GM12878 (cell line): ENCODE measurements at regions not wholly inside any gene's neighbourhood (a gene's known extent, or its start where the extent isn't known, plus 50 kb on each side); places are given as distances from the start of the nearest gene placed in this dataset.

ENCODE experiments used
- ATAC-seq: fragments of 200-7000 bp; cut with Tn5 transposase; 3 replicates; pipeline ENCODE4 v1.9.1; 2020; ENCODE audit warnings: mild to moderate bottlenecking, moderate library complexity
- BruUV-seq: library from RNA; stranded (reverse); fragments of 400-500 nt; replicated peaks from 2 replicates; lab custom pipeline; 2021; lab: Mats Ljungman, UMichigan
- CTCF ChIA-PET: fragments of 300-600 bp; sonication (Branson Sonifier 250); formaldehyde crosslinking; extraction: SDS; loops from one replicate; lab custom pipeline; 2021; ENCODE audit warnings: inconsistent platforms; lab: Yijun Ruan, JAX
- POLR2A ChIA-PET: fragments of 350-600 bp; formaldehyde crosslinking; extraction: SDS; loops from one replicate; lab custom pipeline; 2021; ENCODE audit warnings: inconsistent platforms; lab: Charles Lee
- RAD21 ChIA-PET: fragments of 300-600 bp; sonication (Branson Sonifier 250); formaldehyde crosslinking; loops from one replicate; lab custom pipeline; 2023; ENCODE audit warnings: antibody characterized with exemption; ENCODE audit not compliant: unreplicated experiment; lab: Charles Lee
- SMC1A ChIA-PET: fragments of 300-600 bp; sonication (Branson Sonifier 250); formaldehyde crosslinking; loops from one replicate; lab custom pipeline; 2023; ENCODE audit not compliant: unreplicated experiment, uncharacterized antibody; lab: Charles Lee
- DNase-seq: peaks from one replicate; pipeline ENCODE4 v3.0.0-alpha.2; 2011; ENCODE audit warnings: low read depth, low spot score
- FAIRE-seq: peaks from 3 replicates; lab custom pipeline; 2011; peaks lifted over from hg19 to GRCh38; lab: Jason Lieb, UNC
- H2AFZ ChIP-seq: 2 replicates; pipeline ENCODE4 v1.6.0; 2011; ENCODE audit warnings: low read depth, low read length, control low read depth; ENCODE audit not compliant: control insufficient read depth
- H3K27ac ChIP-seq: 2 replicates; pipeline ENCODE4 v1.5.1; 2011; ENCODE audit warnings: control low read depth; ENCODE audit not compliant: control insufficient read depth, insufficient read depth
- H3K27me3 ChIP-seq, 2 experiments: replicated peaks in 1 of 2; 2 replicates each; pipeline versions ENCODE4 v1.6.0 to v1.6.1; 2011; ENCODE audit warnings: low read length in 1 of 2; ENCODE audit not compliant: control insufficient read depth in 2 of 2, insufficient read depth in 2 of 2
- H3K36me3 ChIP-seq, 2 experiments: 2 replicates each; pipeline ENCODE4 v1.5.1; 2011; ENCODE audit warnings: low read length in 1 of 2; ENCODE audit not compliant: control insufficient read depth in 2 of 2, insufficient read depth in 2 of 2
- H3K4me1 ChIP-seq: 2 replicates; pipeline ENCODE4 v1.6.1; 2011; ENCODE audit warnings: mild to moderate bottlenecking, low read length, moderate library complexity, mixed read lengths; ENCODE audit not compliant: control insufficient read depth, insufficient read depth
- H3K4me2 ChIP-seq: 2 replicates; pipeline ENCODE4 v1.6.0; 2011; ENCODE audit warnings: control low read depth; ENCODE audit not compliant: control insufficient read depth, insufficient read depth
- H3K4me3 ChIP-seq: fragments of 200-600 bp; sonication (generic); 2 replicates; pipeline ENCODE4 v1.5.1; 2016
- H3K79me2 ChIP-seq: 2 replicates; pipeline ENCODE4 v1.6.0; 2011; ENCODE audit warnings: low read length; ENCODE audit not compliant: control insufficient read depth, insufficient read depth
- H3K9ac ChIP-seq: 2 replicates; pipeline ENCODE4 v1.8.0; 2011; ENCODE audit warnings: low read length, control low read depth, mixed read lengths; ENCODE audit not compliant: control insufficient read depth, insufficient read depth
- H3K9me3 ChIP-seq: replicated peaks from 3 replicates; pipeline ENCODE4 v1.5.1; 2011; ENCODE audit warnings: mild to moderate bottlenecking, low read length; ENCODE audit not compliant: control insufficient read depth, insufficient read depth
- H4K20me1 ChIP-seq: 2 replicates; pipeline ENCODE4 v1.6.0; 2011; ENCODE audit not compliant: control insufficient read depth, insufficient read depth
- BRCA1 ChIP-seq: IDR thresholded peaks from 2 replicates; pipeline ENCODE4 v1.6.1; 2011; ENCODE audit warnings: low read depth, low read length, improper control_type of control experiment
- HCFC1 ChIP-seq: fragments of 150-350 bp; IDR thresholded peaks from 2 replicates; pipeline ENCODE4 v1.6.1; 2014; ENCODE audit warnings: low read length
- MEF2A ChIP-seq: IDR thresholded peaks from 2 replicates; pipeline ENCODE4 v1.6.1; 2011; ENCODE audit warnings: low read depth, mild to moderate bottlenecking, low read length, moderate library complexity; ENCODE audit not compliant: insufficient read depth
- NR2C2 ChIP-seq: IDR thresholded peaks from 2 replicates; pipeline ENCODE4 v1.6.1; 2011; ENCODE audit warnings: borderline replicate concordance, low read depth; ENCODE audit not compliant: control insufficient read depth, insufficient read length
- POLR2A ChIP-seq: IDR thresholded peaks from 2 replicates; pipeline ENCODE4 v1.6.1; 2011; ENCODE audit warnings: low read depth, mild to moderate bottlenecking, low read length
- SMAD5 ChIP-seq: IDR thresholded peaks from 2 replicates; pipeline ENCODE4 v1.6.1; 2016; ENCODE audit warnings: antibody characterized with exemption, low read depth
- SMARCA5 ChIP-seq: fragments of 450-650 bp; IDR thresholded peaks from 2 replicates; pipeline ENCODE4 v1.6.1; 2017; ENCODE audit warnings: mild to moderate bottlenecking
- SUPT20H ChIP-seq: IDR thresholded peaks from 2 replicates; pipeline ENCODE4 v1.6.1; 2011; ENCODE audit warnings: low read depth, mild to moderate bottlenecking, low read length, moderate library complexity, borderline replicate concordance; ENCODE audit not compliant: control insufficient read depth
- YY1 ChIP-seq: IDR thresholded peaks from 2 replicates; pipeline ENCODE4 v1.6.1; 2011; ENCODE audit warnings: low read depth, mild to moderate bottlenecking, low read length
- ZNF217 ChIP-seq: fragments of 450-650 bp; IDR thresholded peaks from 2 replicates; pipeline ENCODE4 v1.6.1; 2017; ENCODE audit warnings: antibody characterized with exemption, mild to moderate bottlenecking
- WGBS: methylation state at CpG from one replicate; pipeline ENCODE4 v1.1.6; 2016; ENCODE audit warnings: low lambda C conversion rate; ENCODE audit not compliant: insufficient replicate concordance, insufficient coverage; ENCODE audit errors: missing lambda C conversion rate; 5-methylcytosine and 5-hydroxymethylcytosine counted together
- in situ Hi-C: fragments of 300-500 bp; cut with MboI; formaldehyde crosslinking; loops from 9 replicates; pipeline ENCODE4 v1.14.3; 2018; ENCODE audit warnings: mixed read lengths
- intact Hi-C: fragments of 100-400 bp; cut with micrococcal nuclease; formaldehyde crosslinking; loops from one replicate; pipeline ENCODE4 v1.14.2; 2022; ENCODE audit not compliant: unreplicated experiment
- TF ChIP-seq, protein P1 (sequence below): IDR thresholded peaks from 2 replicates; pipeline ENCODE4 v1.6.1; 2011; ENCODE audit warnings: borderline replicate concordance, low read depth, mild to moderate bottlenecking, moderate library complexity, low read length; ENCODE audit not compliant: insufficient read depth, poor library complexity, severe bottlenecking
- TF ChIP-seq, protein P2 (sequence below): fragments of 450-650 bp; IDR thresholded peaks from 2 replicates; pipeline ENCODE4 v1.6.1; 2017; ENCODE audit warnings: antibody characterized with exemption, mild to moderate bottlenecking, moderate library complexity
- TF ChIP-seq, protein P3 (sequence below): fragments of 150-350 bp; IDR thresholded peaks from 2 replicates; pipeline ENCODE4 v1.6.1; 2016; ENCODE audit warnings: low read depth, low read length
- TF ChIP-seq, protein P4 (sequence below), 3 experiments: IDR thresholded peaks in 2 of 3; conservative IDR thresholded peaks in 1 of 3; 2 replicates each; pipeline ENCODE4 v1.5.1; 2011; ENCODE audit warnings: low read depth in 3 of 3, low read length in 3 of 3, mild to moderate bottlenecking in 3 of 3, control low read depth in 2 of 3, moderate library complexity in 2 of 3, inconsistent platforms in 1 of 3, mixed read lengths in 1 of 3; ENCODE audit not compliant: control insufficient read depth in 2 of 3, insufficient read depth in 1 of 3; ENCODE audit errors: extremely low read depth in 1 of 3

DNA sequence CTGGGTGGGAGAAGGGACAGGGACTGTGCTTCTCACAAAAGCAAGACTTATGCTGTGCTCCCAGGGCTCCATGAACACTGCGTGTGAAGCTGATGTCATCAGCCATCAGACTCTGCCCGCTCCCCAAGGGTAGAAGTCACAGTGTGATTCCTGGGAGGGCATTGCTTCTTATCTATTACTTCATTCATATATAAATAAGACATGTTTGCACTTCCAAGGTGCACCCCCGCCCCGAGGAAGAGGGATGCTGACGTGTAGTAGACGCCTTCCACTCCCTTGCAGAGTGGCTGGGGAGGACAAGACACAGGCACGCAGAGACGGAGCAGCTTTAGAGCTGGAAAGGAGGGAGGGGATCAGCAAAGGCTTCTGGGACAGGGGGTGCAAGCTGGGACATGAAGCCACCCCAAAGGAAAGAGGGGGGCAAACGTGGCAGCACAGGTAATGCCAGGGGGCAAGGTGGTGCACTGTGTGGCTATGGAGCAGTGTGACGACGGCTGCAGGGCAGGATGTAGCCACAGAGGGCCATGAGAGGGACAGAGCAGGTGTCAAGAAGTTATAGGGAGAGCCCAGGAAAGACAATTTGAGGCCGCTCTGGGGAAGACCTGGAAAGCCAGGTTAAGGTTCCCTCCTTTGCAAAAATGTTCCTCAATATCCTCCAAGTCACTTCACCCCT, 558.5 kb downstream of the MN1 start:
- DNase-seq (no peak), ATAC-seq (no peak), FAIRE-seq (no peak)
- H3K9me3 ChIP-seq = no peaks in the 10 kb centered on the region; the same call in 2 of the 3 replicates
- ChIA-PET SMC1A (no interaction called here), POLR2A (no interaction called here), RAD21 (no interaction called here), CTCF (no interaction called here)
- H3K36me3 ChIP-seq = no peaks in the 10 kb centered on the region
- H3K4me1 ChIP-seq = no peaks in the 10 kb centered on the region
- TF ChIP-seq SMAD5 = no peak
- TF ChIP-seq, protein P1, sequence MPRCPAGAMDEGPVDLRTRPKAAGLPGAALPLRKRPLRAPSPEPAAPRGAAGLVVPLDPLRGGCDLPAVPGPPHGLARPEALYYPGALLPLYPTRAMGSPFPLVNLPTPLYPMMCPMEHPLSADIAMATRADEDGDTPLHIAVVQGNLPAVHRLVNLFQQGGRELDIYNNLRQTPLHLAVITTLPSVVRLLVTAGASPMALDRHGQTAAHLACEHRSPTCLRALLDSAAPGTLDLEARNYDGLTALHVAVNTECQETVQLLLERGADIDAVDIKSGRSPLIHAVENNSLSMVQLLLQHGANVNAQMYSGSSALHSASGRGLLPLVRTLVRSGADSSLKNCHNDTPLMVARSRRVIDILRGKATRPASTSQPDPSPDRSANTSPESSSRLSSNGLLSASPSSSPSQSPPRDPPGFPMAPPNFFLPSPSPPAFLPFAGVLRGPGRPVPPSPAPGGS = no peak
- TF ChIP-seq ZNF217 = no peak
- TF ChIP-seq YY1 = no peak
- no peak for TF ChIP-seq MEF2A
- TF ChIP-seq POLR2A = no peak
- no peak for TF ChIP-seq HCFC1
- TF ChIP-seq, protein P2, sequence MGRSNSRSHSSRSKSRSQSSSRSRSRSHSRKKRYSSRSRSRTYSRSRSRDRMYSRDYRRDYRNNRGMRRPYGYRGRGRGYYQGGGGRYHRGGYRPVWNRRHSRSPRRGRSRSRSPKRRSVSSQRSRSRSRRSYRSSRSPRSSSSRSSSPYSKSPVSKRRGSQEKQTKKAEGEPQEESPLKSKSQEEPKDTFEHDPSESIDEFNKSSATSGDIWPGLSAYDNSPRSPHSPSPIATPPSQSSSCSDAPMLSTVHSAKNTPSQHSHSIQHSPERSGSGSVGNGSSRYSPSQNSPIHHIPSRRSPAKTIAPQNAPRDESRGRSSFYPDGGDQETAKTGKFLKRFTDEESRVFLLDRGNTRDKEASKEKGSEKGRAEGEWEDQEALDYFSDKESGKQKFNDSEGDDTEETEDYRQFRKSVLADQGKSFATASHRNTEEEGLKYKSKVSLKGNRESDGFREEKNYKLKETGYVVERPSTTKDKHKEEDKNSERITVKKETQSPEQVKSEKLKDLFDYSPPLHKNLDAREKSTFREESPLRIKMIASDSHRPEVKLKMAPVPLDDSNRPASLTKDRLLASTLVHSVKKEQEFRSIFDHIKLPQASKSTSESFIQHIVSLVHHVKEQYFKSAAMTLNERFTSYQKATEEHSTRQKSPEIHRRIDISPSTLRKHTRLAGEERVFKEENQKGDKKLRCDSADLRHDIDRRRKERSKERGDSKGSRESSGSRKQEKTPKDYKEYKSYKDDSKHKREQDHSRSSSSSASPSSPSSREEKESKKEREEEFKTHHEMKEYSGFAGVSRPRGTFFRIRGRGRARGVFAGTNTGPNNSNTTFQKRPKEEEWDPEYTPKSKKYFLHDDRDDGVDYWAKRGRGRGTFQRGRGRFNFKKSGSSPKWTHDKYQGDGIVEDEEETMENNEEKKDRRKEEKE = no peak
- no peak for TF ChIP-seq SUPT20H
- TF ChIP-seq NR2C2 = no peak
- TF ChIP-seq, protein P3, sequence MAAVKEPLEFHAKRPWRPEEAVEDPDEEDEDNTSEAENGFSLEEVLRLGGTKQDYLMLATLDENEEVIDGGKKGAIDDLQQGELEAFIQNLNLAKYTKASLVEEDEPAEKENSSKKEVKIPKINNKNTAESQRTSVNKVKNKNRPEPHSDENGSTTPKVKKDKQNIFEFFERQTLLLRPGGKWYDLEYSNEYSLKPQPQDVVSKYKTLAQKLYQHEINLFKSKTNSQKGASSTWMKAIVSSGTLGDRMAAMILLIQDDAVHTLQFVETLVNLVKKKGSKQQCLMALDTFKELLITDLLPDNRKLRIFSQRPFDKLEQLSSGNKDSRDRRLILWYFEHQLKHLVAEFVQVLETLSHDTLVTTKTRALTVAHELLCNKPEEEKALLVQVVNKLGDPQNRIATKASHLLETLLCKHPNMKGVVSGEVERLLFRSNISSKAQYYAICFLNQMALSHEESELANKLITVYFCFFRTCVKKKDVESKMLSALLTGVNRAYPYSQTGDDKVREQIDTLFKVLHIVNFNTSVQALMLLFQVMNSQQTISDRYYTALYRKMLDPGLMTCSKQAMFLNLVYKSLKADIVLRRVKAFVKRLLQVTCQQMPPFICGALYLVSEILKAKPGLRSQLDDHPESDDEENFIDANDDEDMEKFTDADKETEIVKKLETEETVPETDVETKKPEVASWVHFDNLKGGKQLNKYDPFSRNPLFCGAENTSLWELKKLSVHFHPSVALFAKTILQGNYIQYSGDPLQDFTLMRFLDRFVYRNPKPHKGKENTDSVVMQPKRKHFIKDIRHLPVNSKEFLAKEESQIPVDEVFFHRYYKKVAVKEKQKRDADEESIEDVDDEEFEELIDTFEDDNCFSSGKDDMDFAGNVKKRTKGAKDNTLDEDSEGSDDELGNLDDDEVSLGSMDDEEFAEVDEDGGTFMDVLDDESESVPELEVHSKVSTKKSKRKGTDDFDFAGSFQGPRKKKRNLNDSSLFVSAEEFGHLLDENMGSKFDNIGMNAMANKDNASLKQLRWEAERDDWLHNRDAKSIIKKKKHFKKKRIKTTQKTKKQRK = no peak
- TF ChIP-seq SMARCA5 = no peak
- TF ChIP-seq, protein P4, sequence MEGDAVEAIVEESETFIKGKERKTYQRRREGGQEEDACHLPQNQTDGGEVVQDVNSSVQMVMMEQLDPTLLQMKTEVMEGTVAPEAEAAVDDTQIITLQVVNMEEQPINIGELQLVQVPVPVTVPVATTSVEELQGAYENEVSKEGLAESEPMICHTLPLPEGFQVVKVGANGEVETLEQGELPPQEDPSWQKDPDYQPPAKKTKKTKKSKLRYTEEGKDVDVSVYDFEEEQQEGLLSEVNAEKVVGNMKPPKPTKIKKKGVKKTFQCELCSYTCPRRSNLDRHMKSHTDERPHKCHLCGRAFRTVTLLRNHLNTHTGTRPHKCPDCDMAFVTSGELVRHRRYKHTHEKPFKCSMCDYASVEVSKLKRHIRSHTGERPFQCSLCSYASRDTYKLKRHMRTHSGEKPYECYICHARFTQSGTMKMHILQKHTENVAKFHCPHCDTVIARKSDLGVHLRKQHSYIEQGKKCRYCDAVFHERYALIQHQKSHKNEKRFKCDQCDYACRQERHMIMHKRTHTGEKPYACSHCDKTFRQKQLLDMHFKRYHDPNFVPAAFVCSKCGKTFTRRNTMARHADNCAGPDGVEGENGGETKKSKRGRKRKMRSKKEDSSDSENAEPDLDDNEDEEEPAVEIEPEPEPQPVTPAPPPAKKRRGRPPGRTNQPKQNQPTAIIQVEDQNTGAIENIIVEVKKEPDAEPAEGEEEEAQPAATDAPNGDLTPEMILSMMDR (IDR thresholded peaks at IDR 0.05 in 2 of 3, conservative IDR thresholded peaks at IDR 0.05 in 1 of 3; ENCODE audit: control insufficient read depth in 2 of 3, extremely low read depth in 1 of 3, insufficient read depth in 1 of 3, low read depth in 3 of 3, low read length in 3 of 3) = no peak
- TF ChIP-seq BRCA1 = no peak
- no peak overlapping the region for H3K4me2 ChIP-seq
- H3K79me2 ChIP-seq = no peaks in the 10 kb centered on the region
- no peak overlapping the region for H3K9ac ChIP-seq
- in situ Hi-C loops (no loop called here), intact Hi-C loops (no loop called here)
- H3K27me3 ChIP-seq = no peaks in the 10 kb centered on the region
- H2AFZ ChIP-seq = no peak overlapping the region
- no TSS peak for BruUV-seq
- H3K27ac ChIP-seq = no peak overlapping the region
- WGBS = 16% methylated on average over 12 of the region's 12 CpGs
- H3K4me3 ChIP-seq = no peak overlapping the region
- H4K20me1 ChIP-seq = no peaks in the 10 kb centered on the region
